Motor neuron (in vitro differentiated cells): ENCODE measurements at regions not wholly inside any gene's neighbourhood (a gene's known extent, or its start where the extent isn't known, plus 50 kb on each side); places are given as distances from the start of the nearest gene placed in this dataset.

Experiments used
- ATAC-seq, 8 experiments: fragments of 200-7000 bp; cut with Tn5 transposase; replicated peaks in 6 of 8; 2 replicates each; pipeline ENCODE4 v1.8.0; 2021; ENCODE audit warnings: mild to moderate bottlenecking in 8 of 8, moderate library complexity in 8 of 8
- H3K27ac ChIP-seq, 2 donors: fragments of 250-450 bp; sonication (Bioruptor Pico); 2 replicates each; pipeline ENCODE4 v1.9.0; 2021; ENCODE audit warnings: antibody characterized with exemption in 2 of 2, mild to moderate bottlenecking in 2 of 2, moderate library complexity in 1 of 2
- H3K4me1 ChIP-seq, 2 donors: fragments of 250-450 bp; sonication (Bioruptor Pico); replicated peaks in 1 of 2; 2 replicates each; pipeline ENCODE4 v1.6.1; 2021; ENCODE audit warnings: antibody characterized with exemption in 2 of 2, mild to moderate bottlenecking in 2 of 2, moderate library complexity in 1 of 2
- H3K4me3 ChIP-seq, 5 donors: fragments of 250-450 bp; sonication (Bioruptor Pico); 2 replicates each; pipeline ENCODE4 v1.9.0; 2021; ENCODE audit warnings: antibody characterized with exemption in 5 of 5, mild to moderate bottlenecking in 5 of 5, moderate library complexity in 4 of 5
- WGBS, 10 experiments: fragments of 450-650 bp; shearing (Covaris generic); methylation state at CpG; one replicate each; pipeline ENCODE4 v1.0.0; 2022; 5-methylcytosine and 5-hydroxymethylcytosine counted together
- in situ Hi-C, 9 experiments: fragments of 400-800 bp; cut with MboI; loops; one replicate each; pipeline ENCODE4 v1.15.0; 2021; ENCODE audit warnings: low sequenced_read_pairs in 9 of 9, low pct_unique_long_range_greater_than_20kb in 2 of 9; ENCODE audit not compliant: unreplicated experiment in 9 of 9

DNA sequence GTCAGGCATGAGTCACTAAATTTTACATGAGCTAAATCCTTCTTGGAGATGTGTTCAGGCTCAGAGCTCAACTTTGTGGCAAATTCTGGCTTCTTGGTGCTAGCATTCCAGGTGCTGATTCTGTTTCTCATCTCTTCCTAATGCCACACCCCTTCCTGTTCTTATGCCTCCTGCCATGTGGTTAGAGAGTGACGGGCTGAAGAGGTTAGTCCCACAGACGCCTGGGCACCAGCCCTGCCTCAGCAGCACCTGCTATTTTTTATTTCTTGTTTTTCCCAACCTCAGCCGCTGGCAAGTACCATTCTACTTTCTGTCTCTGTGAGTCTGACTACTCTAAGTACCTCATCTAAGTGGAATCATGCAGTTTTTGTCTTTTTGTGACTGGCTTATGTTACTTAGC lies 329.5 kb downstream of the KCNRG start:
- H3K4me3 ChIP-seq, result no peak overlapping the region
- in situ Hi-C loops, result no loop called here
- WGBS, 10 experiments, result 52 to 100% (median 64%) methylated on average over 1 to 3 of the region's 3 CpGs; no CpG with 5 or more reads in 3 of the 10 experiments
- H3K27ac ChIP-seq, result no peak overlapping the region
- H3K4me1 ChIP-seq, result peaks cover 9% of the 10 kb centered on the region in 2 donors
- ATAC-seq, result no peak

DNA sequence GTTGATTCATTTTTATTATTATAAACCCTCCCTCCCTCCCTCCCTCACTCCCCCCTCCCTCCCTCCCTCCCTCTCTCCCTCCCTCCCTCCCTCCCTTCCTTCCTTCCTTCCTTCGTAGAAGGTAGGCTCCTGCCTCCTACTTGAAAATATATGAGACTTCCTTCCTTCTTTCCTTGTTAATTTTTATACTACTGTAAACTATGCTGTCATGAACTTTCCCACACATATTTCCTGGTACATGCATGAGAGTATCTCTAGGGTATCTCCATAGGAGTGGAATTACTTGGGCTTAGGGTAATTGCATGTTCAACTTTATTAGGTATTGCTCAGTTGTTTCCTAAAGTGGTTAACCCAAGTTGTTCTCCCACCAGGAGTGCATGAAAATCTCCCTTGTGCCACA lies 330.6 kb downstream of the KCNRG start:
- ATAC-seq, result no peak
- no CpG with 5 or more reads among the region's 1 CpG for WGBS, 10 experiments
- no peak overlapping the region for H3K27ac ChIP-seq

DNA sequence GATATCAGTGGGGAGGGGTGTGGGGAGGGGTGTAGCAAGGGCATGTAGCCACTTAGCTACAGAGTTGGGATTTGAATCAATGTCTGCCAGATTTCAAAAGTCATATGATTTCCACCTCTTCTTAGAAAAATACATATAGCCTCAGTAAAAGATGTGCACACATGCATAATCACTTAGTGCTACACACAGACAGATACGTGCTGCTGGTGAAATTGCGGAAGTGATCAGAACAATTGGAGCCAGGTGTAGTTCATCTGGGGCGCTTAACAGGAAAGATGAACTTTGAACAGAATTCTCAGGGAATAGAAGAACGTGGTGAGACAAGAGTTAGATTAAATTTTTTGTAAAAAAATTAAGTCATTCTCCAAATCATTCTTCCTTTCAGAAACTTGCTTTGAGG lies 333.1 kb downstream of the KCNRG start:
- no peak for ATAC-seq
- no peak overlapping the region for H3K27ac ChIP-seq
- in situ Hi-C loops, result no loop called here
- H3K4me1 ChIP-seq, result peaks cover 3 to 4% of the 10 kb centered on the region in 2 donors
- 36 to 100% (median 87%) methylated on average over 1 to 4 of the region's 4 CpGs; no CpG with 5 or more reads in 1 of the 10 experiments for WGBS, 10 experiments
- no peak overlapping the region for H3K4me3 ChIP-seq

More for the DNA sequence above, 330.6 kb downstream of the KCNRG start:
- peaks cover under 1 to 2% of the 10 kb centered on the region in 2 donors for H3K4me1 ChIP-seq
- no peak overlapping the region for H3K4me3 ChIP-seq
- in situ Hi-C loops, result no loop called here

DNA sequence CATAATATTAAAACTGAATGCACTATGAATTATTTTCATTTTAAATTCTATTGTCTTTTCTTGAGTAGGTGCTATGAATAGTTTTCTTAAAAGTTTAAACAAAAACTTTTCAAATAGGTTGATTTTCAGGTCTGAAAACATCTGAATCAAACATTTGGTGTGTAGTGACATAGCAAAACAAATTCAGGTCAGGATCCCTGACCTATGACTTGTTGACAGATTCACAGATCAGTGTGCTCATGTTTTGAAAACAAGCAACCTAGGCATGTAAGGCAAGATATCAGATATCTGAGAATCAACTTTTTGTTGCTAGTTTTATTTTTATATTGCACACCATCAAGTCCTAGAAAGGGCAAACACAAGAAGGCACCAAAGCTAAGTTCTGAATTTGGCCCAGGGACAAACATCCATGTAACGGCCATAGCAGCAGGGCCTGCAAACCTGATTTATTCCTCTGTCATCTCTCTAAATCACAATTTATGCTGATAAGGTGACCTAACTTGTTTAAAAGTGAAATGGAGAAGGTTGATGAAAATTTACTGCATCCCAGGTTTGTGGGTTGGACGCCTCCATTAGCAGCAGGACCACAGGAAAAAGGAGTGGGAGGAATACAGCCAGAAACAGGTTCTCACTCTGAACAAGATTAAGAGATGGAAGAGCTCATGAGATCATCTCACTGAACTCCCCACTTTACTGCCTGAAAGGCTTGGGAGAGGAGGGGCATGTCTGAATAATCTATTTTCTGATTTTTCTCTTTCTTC lies 337.7 kb downstream of the KCNRG start:
- H3K27ac ChIP-seq, result no peak overlapping the region
- peaks cover 14 to 25% of the 10 kb centered on the region in 2 donors for H3K4me1 ChIP-seq
- 40 to 100% (median 76%) methylated on average over 1 to 2 of the region's 2 CpGs; no CpG with 5 or more reads in 3 of the 10 experiments for WGBS, 10 experiments
- in situ Hi-C loops, result no loop called here
- no peak overlapping the region for H3K4me3 ChIP-seq
- peak in 5 of 8 experiments; percentile 22 to 49 (median 40) for ATAC-seq

DNA sequence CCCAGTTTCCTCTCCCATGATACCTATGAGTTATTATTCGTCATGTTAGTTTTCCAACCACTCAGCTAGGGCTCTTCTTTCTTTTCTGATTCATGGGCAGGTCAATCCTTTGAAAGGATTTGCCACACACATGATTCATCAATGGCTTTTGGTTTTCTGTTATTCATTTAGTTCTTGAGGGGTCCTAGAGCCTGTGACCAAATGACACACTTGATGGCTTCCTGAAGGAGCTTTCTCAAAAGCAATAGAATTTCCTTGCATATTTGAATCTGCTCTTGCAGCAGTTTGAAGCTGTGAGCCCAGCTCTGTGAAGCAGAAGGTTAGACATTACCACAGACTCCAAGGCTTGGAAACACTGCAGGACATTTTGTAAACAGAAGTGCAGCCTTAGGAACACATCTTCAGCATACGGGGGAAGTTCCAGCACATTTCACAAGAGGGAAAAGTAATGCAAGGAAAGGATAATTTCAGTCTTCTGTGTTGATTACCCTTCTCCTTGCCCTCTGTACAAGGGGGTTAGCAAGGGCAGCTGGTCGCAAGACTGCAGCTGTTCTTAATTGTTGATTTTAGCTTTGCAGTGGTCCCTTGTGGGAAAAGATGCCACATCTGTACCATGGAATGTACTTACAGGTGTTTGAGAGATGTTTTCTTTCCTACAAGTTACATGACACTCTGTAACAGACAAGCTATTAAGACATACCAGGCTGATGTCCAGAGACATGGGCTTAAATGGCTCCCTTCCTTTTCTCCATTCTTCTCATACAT lies 338.6 kb downstream of the KCNRG start:
- 29 to 100% (median 75%) methylated on average over 1 to 3 of the region's 3 CpGs; no CpG with 5 or more reads in 1 of the 10 experiments for WGBS, 10 experiments
- Histone ChIP-seq H3K4me1 (peaks cover 21 to 35% of the 10 kb centered on the region in 2 donors), H3K27ac (no peak overlapping the region), H3K4me3 (no peak overlapping the region)
- peak in 2 of 8 experiments; percentile 3 to 11 for ATAC-seq
- in situ Hi-C loops, result no loop called here

DNA sequence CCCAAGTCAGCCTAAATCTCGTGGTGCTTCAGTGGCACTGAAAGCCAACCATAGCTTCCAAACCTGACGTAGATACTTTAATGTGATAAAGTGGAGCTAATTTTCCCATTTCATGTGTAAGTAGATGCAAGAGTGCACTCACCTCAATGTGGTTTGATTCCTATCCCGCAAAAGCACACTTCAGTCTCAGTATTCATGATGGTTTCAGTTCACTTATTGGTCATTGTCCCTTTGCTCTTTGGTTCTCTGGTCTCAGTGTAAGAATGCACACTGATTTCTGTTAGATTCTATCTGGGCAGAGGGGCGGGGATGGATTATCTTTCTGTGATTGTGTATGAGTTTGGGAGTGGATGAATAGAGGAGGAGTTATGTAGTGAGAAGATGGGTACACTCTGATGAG lies 340.6 kb downstream of the KCNRG start:
- H3K27ac ChIP-seq, result no peak overlapping the region
- H3K4me3 ChIP-seq, result no peak overlapping the region
- in situ Hi-C loops, result no loop called here
- H3K4me1 ChIP-seq, result peaks cover 21 to 35% of the 10 kb centered on the region in 2 donors
- no peak for ATAC-seq
- WGBS, 10 experiments, result 67 to 100% (median 92%) methylated on average over 1 to 4 of the region's 4 CpGs

DNA sequence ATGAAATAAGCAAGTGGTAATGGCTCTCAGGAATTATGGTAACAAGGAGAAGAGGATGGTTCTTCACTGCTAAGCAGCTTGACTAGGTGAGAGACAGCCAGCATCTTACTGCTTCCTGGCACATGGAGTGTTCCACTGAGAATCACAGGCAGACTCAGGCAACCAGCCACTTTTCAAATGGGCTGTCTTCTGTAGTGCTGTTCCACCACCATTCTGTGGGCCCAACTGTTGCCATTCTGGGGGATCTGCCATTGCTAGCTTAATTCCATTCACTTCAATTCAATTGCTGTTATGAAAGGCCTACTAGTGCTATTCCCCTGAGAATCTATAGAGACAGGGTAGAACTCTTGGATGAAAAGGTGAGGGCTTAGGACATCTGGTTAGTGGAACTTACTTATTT lies 341.9 kb downstream of the KCNRG start:
- in situ Hi-C loops, result no loop called here
- peak overlapping the region; percentile 45 to 75 for H3K27ac ChIP-seq
- H3K4me3 ChIP-seq, result no peak overlapping the region
- peaks cover 21 to 35% of the 10 kb centered on the region in 2 donors for H3K4me1 ChIP-seq
- peak in 1 of 8 experiments; percentile 9 for ATAC-seq

DNA sequence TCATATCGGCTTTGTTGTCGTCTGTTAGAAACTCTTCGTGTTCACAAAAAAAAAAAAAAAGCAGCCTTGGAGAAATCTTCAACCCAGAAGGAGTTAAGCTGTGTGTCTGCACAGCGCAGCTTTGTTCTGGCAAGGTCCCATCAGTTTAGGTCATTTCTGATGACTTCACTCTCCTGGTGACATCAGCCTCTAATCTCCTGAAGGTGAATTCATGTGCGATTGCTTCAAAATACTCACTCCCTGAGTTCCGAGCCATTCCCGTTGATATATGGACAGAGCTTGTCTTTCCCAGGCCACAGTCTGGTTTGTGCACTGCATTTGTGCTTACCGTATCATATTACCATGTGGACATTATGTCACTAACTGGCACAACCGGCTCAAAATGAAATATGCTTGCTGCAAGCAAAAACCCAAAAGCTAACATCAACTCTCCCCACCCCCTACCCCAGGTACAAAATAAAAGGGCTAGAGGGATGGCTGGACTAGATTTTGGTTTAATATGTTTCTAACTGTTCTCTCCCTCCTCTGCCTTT lies 342.4 kb downstream of the KCNRG start:
- in situ Hi-C loops, result no loop called here
- Histone ChIP-seq H3K4me1 (peaks cover 21 to 35% of the 10 kb centered on the region in 2 donors), H3K27ac (peak overlapping the region; percentile 45 to 75), H3K4me3 (no peak overlapping the region)
- peak; percentile 33 to 95 (median 92) for ATAC-seq
- WGBS, 10 experiments, result 13 to 90% (median 63%) methylated on average over 2 to 8 of the region's 9 CpGs; no CpG with 5 or more reads in 2 of the 10 experiments

DNA sequence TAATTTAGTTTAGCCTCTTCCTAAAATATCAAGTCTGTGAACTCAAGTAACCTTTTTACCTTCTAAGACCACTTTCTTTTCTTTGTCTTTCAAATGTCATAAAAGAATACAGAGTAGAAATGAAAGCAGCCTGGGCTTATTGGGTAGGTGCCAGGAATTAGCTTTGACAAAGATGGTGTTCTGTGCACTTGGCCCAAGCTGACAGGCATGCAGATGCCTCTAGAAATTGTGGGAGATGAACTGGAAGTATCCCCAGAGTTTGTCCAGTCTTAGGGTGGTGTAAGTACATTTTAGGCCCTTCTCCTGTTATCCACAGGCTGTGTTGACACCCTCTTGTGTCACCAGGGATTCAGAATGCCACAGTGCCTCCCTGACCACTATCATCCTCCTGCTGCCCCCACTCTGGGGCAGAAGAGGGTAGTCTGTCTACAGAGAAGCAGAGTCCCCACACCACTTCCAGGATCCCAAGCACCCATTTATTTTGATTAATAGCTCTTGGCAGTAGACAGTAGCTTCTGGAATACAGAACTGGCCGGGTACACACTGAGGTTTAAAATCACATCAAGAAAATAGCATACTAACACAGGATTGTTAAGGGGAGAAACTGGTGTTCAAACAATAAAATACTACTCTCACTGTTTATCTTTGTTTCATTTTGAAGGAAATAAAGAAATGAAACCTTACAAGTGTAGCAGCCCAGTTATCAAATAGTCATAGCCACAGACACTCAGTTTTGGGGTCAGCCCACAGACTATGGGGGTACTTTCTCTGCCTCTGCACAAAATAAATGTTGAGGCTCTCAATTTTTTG lies 343.2 kb downstream of the KCNRG start:
- in situ Hi-C loops, result no loop called here
- ATAC-seq, result peak in 2 of 8 experiments; percentile 14 to 20

DNA sequence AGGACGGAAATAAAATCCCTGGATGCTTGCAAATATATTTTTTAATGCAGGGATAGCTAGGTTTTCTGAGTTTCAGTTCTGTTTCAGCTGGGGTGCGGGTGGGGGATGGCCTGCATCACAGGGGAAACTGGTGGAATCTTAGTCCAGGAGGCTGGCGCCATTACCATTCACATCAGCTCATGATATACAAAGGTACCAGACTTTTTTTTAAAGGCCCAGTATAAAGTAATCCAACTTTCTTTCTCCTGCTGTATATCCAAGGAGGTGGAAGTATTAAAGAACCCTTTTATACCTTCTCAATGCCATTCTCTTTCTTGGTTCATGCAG lies 343.8 kb downstream of the KCNRG start:
- in situ Hi-C loops, result no loop called here
- WGBS, 10 experiments, result 90 to 100% (median 100%) methylated on average over 1 to 3 of the region's 3 CpGs; no CpG with 5 or more reads in 3 of the 10 experiments
- Histone ChIP-seq H3K4me3 (no peak overlapping the region), H3K4me1 (peaks cover 16 to 25% of the 10 kb centered on the region in 2 donors), H3K27ac (no peak overlapping the region)
- ATAC-seq, result no peak

More for the DNA sequence above, 343.2 kb downstream of the KCNRG start:
- peak overlapping the region in 1 of 2 donors; percentile 75 for H3K27ac ChIP-seq
- peaks cover 18 to 31% of the 10 kb centered on the region in 2 donors for H3K4me1 ChIP-seq
- 20 to 100% (median 86%) methylated on average over 1 of the region's 1 CpG; no CpG with 5 or more reads in 5 of the 10 experiments for WGBS, 10 experiments
- H3K4me3 ChIP-seq, result no peak overlapping the region

DNA sequence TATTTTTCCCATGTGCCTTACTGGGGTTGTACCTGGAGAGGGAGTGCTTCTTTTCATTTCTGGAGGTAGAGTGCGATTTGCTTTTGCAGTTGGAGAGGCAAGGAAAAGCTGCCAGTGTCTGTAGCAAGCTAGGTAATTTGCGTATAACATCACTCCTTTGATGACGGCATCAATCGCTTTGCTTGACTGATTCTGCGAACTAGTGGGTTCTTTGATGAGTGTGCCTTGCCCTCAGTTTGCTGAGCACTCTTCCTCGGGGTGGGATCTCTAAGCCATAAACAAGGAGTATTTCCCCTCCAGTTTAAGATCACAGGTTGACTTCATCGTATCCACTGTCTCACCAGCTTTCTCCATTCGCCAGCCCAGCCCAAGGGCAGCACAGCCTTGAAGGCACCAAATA lies 344.5 kb downstream of the KCNRG start:
- H3K4me1 ChIP-seq, result peaks cover 15 to 23% of the 10 kb centered on the region in 2 donors
- no peak for ATAC-seq
- in situ Hi-C loops, result no loop called here
- no peak overlapping the region for H3K27ac ChIP-seq
- WGBS, 10 experiments, result 33 to 100% (median 91%) methylated on average over 1 to 5 of the region's 8 CpGs; no CpG with 5 or more reads in 1 of the 10 experiments
- no peak overlapping the region for H3K4me3 ChIP-seq

DNA sequence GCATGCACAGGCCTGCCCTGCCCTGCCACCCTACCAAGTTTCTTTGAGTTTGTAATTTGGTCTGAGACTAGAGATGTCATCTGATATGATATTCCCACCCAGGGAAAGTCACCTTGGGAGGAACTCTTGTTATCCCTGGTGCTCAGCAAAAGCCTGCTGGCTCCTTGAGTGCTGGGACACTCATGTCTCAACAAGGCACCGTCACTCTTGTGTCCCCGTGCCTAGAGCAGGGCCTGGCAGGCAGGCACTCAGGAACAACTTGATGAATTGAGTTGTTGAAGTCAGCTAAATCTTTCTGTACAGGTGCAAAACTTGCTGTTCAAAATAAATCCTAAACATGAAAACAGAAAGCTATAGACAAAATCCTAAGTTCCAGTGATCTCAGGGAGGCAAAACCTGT lies 345.4 kb downstream of the KCNRG start:
- WGBS, 10 experiments, result 83 to 100% (median 100%) methylated on average over 1 to 2 of the region's 2 CpGs; no CpG with 5 or more reads in 7 of the 10 experiments
- in situ Hi-C loops, result no loop called here
- H3K4me3 ChIP-seq, result no peak overlapping the region
- H3K27ac ChIP-seq, result no peak overlapping the region
- H3K4me1 ChIP-seq, result peaks cover 15 to 23% of the 10 kb centered on the region in 2 donors
- ATAC-seq, result no peak
